HG02763 (cell line): ENCODE measurements at regions not wholly inside any gene's neighbourhood (a gene's known extent, or its start where the extent isn't known, plus 50 kb on each side); places are given as distances from the start of the nearest gene placed in this dataset.

Source experiments
- ATAC-seq: cut with Tn5 transposase; IDR thresholded peaks from one replicate; pipeline ENCODE4 v1.9.1; 2021; ENCODE audit warnings: mild to moderate bottlenecking, moderate library complexity; ENCODE audit not compliant: unreplicated experiment

GRCh38 chr5:86768699-86769202 lies 151.0 kb downstream of the COX7C start:
- no peak for ATAC-seq

GRCh38 chr5:86780018-86780417 lies 162.3 kb downstream of the COX7C start:
- ATAC-seq: no peak

DNA sequence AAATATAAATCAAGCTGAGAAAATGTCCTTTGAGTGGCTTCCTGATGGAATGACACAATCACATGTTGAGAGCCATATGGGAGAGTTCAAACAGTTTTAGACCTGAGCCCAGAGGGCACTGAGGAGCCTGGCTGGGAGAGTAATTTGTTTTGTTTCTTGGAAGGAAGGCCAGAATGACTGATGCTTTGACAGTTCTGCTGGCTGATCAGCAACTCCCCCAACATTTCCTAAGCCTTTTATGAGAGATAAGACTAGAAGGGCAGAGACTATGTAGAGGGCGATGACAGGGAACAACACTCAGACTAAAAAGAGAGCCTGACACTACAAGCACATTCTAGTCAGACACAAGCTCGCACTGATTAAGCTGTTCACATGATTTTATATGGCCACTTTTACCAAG lies 169.2 kb downstream of the COX7C start:
- no peak for ATAC-seq

- ATAC-seq: no peak
Measured at GRCh38 chr5:86795659-86796058, 177.9 kb downstream of the COX7C start.

- no peak for ATAC-seq
Measured at GRCh38 chr5:86797677-86798076, 179.9 kb downstream of the COX7C start.

DNA sequence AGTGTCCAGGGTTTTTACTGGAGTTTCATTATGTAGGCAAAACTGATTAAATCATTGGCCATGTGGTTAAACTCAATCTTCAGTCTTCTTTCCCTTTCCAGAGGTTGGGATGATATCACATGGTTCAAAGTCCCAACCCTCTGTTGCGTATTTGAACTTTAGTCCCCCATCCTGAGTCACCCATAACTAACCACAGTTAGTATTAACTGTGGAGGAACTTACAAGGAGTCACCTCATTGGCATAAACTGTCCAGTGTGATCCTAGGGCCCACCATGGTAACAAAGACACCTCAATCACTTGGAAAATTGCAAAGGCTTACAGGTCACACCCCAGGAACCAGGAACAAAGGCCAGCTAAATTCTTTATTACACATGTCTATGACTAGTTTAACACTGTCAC lies 188.5 kb downstream of the COX7C start:
- ATAC-seq: no peak

DNA sequence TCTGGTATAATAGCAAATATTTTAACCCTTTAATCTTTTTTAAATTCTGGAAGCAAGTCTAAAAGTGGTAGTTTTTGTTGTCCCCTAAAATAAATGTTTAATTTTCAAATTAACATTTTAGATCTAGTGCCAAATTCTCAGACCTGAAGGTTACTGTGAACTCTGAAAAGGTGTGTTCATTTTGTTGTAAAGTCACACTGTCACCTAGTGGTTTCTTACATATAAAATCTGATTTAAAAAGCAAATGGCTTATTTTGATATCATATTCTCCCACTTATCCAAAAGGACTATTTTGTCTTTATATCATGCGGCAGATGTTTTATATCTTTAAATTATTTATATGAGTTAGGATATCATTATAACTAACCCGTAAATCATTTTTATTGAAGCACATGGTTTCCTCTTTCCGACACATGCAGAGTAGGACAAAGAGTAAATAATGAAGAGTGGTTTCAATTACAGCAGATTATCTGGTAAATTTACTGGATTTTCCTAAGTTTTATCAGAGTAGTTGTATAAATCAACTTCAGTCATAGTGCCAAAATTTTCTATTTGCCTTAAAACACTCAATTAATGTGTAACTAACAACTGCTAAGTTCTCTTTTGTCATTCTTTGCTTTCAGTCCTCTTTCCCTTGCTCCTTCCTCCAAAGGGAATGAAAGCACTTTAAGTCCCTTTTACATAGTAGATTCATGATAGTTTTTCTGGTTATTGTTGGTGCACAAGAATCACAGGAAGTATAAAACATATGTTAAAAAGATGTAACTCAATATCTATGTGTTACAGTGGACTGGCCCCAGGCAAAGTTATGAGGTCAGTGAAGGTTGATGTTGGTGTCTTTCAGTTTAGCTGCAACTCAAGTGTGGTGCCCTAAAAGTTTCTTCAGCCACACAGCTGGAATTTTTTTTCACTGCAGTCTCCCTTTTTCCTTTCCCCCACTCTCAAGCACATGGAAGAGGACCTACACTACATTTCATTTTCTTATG lies 189.6 kb downstream of the COX7C start:
- ATAC-seq: no peak

GRCh38 chr5:86814315-86814714 lies 196.6 kb downstream of the COX7C start:
- ATAC-seq: no peak

DNA sequence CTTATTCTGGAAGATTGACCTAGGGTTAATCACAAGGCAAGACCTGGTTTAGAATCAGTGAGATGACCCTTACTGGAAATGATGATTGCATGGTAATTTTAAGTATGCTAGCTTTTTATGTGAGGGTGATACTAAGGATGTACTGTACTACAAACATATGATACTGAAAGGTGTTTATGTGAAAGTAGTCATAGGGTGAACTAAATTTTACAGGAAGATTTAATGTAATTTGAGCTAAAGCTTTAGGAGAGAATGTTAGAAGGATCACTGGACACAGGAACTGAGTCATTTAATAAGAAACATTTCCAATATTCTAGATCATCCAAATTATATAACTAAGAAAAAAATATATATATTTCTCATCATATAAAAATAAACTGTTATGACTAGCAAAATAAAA lies 197.2 kb downstream of the COX7C start:
- no peak for ATAC-seq

- ATAC-seq: no peak
Measured at GRCh38 chr5:86824637-86825036, 206.9 kb downstream of the COX7C start.

DNA sequence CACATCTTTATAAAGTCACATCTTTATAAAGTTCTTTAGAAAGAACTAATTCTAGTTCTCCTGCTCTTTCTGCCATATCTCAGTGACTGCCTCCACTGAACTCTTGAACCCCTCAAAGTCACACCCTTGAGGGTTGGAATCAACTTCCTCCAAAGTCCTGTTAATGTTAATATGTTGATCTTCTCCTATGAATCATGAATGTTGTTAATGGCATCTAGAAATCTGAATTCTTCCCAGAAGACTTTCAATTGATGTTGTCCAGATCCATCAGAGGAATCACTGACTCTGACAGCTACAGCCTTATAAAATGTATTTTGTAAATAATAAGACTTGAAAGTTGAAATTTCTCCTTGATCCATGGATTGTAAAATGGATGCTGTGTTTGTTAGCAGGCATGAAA lies 213.4 kb downstream of the COX7C start:
- ATAC-seq: no peak

GRCh38 chr5:86833868-86834267 lies 216.1 kb downstream of the COX7C start:
- ATAC-seq: no peak

- no peak for ATAC-seq
Measured at GRCh38 chr5:86837610-86838009, 219.9 kb downstream of the COX7C start.

DNA sequence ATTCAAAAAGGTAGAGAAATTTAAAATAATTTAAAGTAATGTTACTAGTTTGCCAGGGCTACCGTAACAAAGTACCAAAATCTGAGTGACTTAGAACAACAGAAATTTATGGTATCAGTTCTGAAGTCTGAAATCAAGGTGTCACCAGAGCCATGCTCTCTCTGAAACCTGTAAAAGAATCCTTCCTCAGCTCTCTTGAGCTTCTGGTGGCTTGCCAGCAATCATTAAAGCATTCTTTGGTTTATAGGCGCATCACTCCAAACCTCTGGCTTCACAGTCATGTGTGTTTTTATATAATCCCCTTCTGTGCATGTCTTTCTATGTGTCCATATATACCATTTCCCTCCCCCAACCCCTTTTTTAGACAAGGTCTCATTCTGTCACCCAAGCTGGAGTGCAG lies 220.3 kb downstream of the COX7C start:
- no peak for ATAC-seq

- ATAC-seq: no peak
Measured at GRCh38 chr5:86841000-86841644, 223.4 kb downstream of the COX7C start.

DNA sequence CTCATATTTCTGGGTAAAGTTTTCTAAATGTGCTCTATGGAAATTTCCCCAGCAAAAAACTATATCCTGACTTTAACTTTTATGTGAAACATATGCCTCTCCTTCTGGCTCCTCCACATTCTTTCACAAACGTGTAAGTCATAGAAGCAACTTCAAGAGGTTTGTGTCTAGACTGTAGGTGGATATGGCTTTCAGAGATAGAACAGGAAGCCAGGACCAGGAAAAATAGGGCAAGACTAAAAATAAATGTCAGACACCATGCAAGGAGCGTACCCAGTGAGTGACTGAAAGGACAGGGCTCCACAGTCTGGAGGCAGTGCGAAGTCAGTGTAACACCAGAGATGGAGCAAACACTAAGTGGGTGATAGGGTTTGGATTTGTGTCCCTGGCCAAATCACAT lies 240.7 kb downstream of the COX7C start:
- no peak for ATAC-seq

DNA sequence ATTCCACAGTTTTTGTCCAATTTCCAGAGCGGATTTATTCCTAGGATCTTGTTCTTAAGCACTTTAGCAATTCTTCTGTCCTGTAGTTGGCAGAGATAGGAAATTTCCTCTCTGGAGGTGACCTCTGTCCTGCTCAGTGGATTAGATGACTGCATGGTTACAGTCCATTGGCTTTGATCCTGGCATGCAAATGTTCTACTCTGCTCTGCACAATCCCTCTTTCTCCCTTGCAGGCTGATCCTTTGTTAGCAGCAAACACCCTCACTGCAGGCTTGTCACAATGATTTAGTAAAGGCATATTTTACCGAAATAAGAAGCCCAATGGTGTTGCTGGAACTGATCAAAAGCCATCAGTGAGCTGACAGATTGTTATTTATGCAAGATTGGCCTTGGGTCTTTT lies 243.8 kb downstream of the COX7C start:
- no peak for ATAC-seq

DNA sequence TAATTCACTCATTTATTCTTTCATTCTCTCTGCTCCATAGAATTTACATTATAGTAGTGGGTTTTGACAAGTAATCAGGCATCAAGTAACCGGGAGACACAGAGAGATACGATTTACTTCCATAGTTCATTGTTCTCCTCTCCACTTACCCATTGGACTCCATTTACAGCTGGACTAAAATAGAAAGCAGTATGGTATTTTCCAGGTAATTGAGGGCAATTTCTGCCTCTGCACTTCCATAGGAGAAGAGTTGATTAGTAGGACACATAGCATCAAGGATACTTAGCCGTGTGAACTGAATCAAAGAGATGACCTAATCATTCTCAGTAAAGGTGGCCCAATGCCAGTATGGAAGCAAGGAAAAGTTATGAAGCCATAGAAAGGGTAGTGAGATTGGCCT lies 244.4 kb downstream of the COX7C start:
- ATAC-seq: no peak

GRCh38 chr5:86864051-86864450 lies 246.3 kb downstream of the COX7C start:
- ATAC-seq: no peak

DNA sequence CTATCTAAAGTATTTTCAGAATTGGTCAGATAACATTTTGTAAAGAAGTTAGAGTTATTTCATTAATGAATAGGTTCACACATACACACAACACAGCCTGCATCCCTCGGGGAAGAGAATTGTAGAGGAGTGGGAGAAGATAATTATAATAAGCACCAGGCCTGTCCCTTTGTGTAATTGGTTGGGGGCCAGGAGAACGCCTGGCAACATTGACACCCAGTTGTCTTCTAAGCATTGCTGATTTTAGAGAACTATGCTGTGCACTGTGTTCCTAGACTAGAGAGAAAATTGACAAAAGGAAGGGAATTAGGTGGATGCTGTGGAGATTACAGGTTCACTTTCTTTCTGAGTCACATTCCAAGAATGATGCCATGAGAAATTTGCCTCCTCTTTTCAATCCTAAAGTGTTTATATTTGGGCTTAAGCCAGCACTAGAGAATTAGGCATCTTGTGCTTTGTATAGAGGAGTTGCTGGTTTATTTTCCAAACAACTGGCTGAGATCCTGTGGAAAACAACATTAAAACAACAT lies 247.6 kb downstream of the COX7C start:
- ATAC-seq: no peak

- ATAC-seq: no peak
Measured at GRCh38 chr5:86866036-86866435, 248.3 kb downstream of the COX7C start.

DNA sequence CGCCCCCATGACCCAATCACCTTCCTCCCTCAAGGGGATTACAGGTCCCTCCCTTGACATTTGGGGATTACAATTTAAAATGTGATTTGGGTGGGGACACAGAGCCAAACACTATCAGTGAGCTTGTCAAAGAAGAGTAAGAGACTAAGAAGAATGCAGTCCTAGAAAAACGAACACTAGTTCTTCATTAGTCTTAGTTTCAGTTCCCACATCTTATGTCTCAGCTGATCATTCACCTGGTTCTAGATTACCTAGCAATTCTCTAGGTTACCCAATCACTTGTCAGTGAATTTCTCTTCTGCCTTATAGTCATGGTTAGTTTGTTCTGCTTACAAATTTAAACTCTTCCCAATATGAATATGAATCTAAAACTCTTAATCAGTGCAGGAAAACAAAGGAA lies 251.5 kb downstream of the COX7C start:
- no peak for ATAC-seq
